Right ventricle myocardium superior (tissue), 1 donor: ENCODE measurements at regions not wholly inside any gene's neighbourhood (a gene's known extent, or its start where the extent isn't known, plus 50 kb on each side); places are given as distances from the start of the nearest gene placed in this dataset.
"Not testable (repeated sequence)": the region's sequence is repeated elsewhere in the genome, so short reads cannot be mapped to it uniquely, and the experiment has no call there.

Experiments used
- ATAC-seq: fragments of 200-7000 bp; cut with Tn5 transposase; one replicate; pipeline ENCODE4 v1.9.1; 2020; ENCODE audit warnings: mild to moderate bottlenecking; ENCODE audit not compliant: poor library complexity
- DNase-seq: peaks from one replicate; pipeline ENCODE4 v3.0.0-alpha.2; 2020
- intact Hi-C: fragments of 100-400 bp; cut with DNase I; formaldehyde crosslinking; loops from one replicate; pipeline ENCODE4 v1.11.2; 2022
- donor health status: DM: no; HTN: yes; CAD: no; lungs with severe emphysema.

- intact Hi-C loops, result no loop called here
- ATAC-seq (no peak), DNase-seq (no peak)
Observed at GRCh38 chr5:107774316-107774715, 103.6 kb upstream of the EFNA5 start.

- intact Hi-C loops, result no loop called here
- ATAC-seq (no peak), DNase-seq (no peak)
Observed at GRCh38 chr5:107773479-107773878, 102.7 kb upstream of the EFNA5 start.

GRCh38 chr5:107772418-107773310, 101.9 kb upstream of the EFNA5 start:
- ATAC-seq (peak; percentile 84), DNase-seq (peak; percentile 47)
- intact Hi-C loops, result no loop called here

- intact Hi-C loops, result no loop called here
- no peak for ATAC-seq
- no peak for DNase-seq
Observed at GRCh38 chr5:107771926-107772325, 101.2 kb upstream of the EFNA5 start.

- no peak for ATAC-seq
- intact Hi-C loops, result no loop called here
- no peak for DNase-seq
Observed at GRCh38 chr5:107770051-107770450, 99.3 kb upstream of the EFNA5 start.

GRCh38 chr5:107769519-107769918, 98.8 kb upstream of the EFNA5 start:
- ATAC-seq (no peak), DNase-seq (no peak)
- intact Hi-C loops, result no loop called here

- intact Hi-C loops, result no loop called here
- ATAC-seq (no peak), DNase-seq (no peak)
Observed at GRCh38 chr5:107766972-107767371, 96.2 kb upstream of the EFNA5 start.

- ATAC-seq (no peak), DNase-seq (no peak)
- intact Hi-C loops, result no loop called here
Observed at GRCh38 chr5:107766439-107766838, 95.7 kb upstream of the EFNA5 start.

GRCh38 chr5:107765805-107766063, 95.0 kb upstream of the EFNA5 start:
- intact Hi-C loops, result no loop called here
- DNase-seq (no peak), ATAC-seq (no peak)

- intact Hi-C loops, result no loop called here
Observed at GRCh38 chr5:107764976-107765804, 94.5 kb upstream of the EFNA5 start.

GRCh38 chr5:107764282-107764681, 93.5 kb upstream of the EFNA5 start:
- ATAC-seq, result no peak
- intact Hi-C loops, result no loop called here
- no peak for DNase-seq

More at GRCh38 chr5:107764976-107765804, 94.5 kb upstream of the EFNA5 start:
- ATAC-seq, result no peak
- no peak for DNase-seq

GRCh38 chr5:107753427-107753826, 82.7 kb upstream of the EFNA5 start:
- intact Hi-C loops, result no loop called here
- DNase-seq (no peak), ATAC-seq (no peak)

- intact Hi-C loops, result no loop called here
- ATAC-seq (no peak), DNase-seq (no peak)
Observed at GRCh38 chr5:107744418-107745330, 73.9 kb upstream of the EFNA5 start.

GRCh38 chr5:107743373-107744000, 72.8 kb upstream of the EFNA5 start:
- intact Hi-C loops, result no loop called here
- ATAC-seq (no peak), DNase-seq (no peak)

GRCh38 chr5:107739661-107740060, 68.9 kb upstream of the EFNA5 start:
- intact Hi-C loops, result no loop called here
- DNase-seq (no peak), ATAC-seq (no peak)

- intact Hi-C loops, result no loop called here
Observed at GRCh38 chr5:107736638-107737037, 65.9 kb upstream of the EFNA5 start.

GRCh38 chr5:107736089-107736488, 65.4 kb upstream of the EFNA5 start:
- intact Hi-C loops, DNase-seq, ATAC-seq: not testable (repeated sequence)

More at GRCh38 chr5:107736638-107737037, 65.9 kb upstream of the EFNA5 start:
- DNase-seq (no peak), ATAC-seq (no peak)

- DNase-seq (no peak), ATAC-seq (no peak)
- intact Hi-C loops, result no loop called here
Observed at GRCh38 chr5:107735558-107735957, 64.8 kb upstream of the EFNA5 start.

- DNase-seq (no peak), ATAC-seq (no peak)
- intact Hi-C loops, result no loop called here
Observed at GRCh38 chr5:107726896-107727295, 56.2 kb upstream of the EFNA5 start.
